ENCODE measurements at regions not wholly inside any gene's neighbourhood (a gene's known extent, or its start where the extent isn't known, plus 50 kb on each side); places are given as distances from the start of the nearest gene placed in this dataset.
"Not testable (repeated sequence)": the region's sequence is repeated elsewhere in the genome, so short reads cannot be mapped to it uniquely, and the experiment has no call there.

DNA sequence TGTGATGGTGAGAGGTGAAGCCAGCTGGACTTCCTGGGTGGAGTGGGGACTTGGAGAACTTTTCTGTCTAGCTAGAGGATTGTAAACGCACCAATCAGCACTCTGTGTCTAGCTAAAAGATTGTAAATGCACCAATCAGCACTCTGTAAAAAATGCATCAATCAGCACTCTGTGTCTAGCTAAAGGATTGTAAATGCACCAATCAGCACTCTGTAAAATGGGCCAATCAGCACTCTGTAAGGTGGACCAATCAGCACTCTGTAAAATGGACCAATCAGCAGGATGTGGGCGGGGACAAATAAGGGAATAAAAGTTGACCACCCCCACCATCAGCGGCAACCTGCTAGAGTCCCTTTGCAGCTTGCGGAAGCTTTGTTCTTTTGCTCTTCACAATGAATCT, 185.9 kb downstream of the RPS24 start:
- H3K9me3 Mint-ChIP-seq; H3K36me3 Mint-ChIP-seq (ENCODE audit: low read depth); ATAC-seq (replicated peaks): not testable (repeated sequence)

DNA sequence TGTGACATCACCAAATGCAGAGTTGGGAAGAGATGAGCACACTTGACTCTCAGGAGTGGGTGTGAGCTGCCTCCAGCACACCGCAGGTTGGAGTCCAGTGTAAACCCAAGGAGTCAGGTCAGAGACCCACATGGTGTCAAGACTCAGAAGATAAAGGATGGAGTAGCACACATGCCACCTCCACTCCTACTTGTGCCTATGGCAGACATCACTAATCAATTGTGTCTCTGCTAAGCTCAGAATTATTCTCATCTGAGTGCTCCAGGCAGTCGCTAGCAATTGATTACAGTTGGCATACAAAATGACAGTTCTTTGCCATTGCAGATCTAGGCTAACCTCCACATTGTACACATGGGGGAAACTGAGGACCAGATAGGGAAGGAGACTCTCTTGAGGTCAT, 187.1 kb downstream of the RPS24 start:
- Mint-ChIP-seq H3K9me3 (no peaks in the 10 kb centered on the region), H3K4me1 (no peaks in the 10 kb centered on the region)

More for the DNA sequence above, 185.9 kb downstream of the RPS24 start:
- peaks cover 44% of the 10 kb centered on the region for H3K27me3 Mint-ChIP-seq
- not testable (repeated sequence) for H3K4me3 Mint-ChIP-seq, H3K4me1 Mint-ChIP-seq, H3K27ac Mint-ChIP-seq

DNA sequence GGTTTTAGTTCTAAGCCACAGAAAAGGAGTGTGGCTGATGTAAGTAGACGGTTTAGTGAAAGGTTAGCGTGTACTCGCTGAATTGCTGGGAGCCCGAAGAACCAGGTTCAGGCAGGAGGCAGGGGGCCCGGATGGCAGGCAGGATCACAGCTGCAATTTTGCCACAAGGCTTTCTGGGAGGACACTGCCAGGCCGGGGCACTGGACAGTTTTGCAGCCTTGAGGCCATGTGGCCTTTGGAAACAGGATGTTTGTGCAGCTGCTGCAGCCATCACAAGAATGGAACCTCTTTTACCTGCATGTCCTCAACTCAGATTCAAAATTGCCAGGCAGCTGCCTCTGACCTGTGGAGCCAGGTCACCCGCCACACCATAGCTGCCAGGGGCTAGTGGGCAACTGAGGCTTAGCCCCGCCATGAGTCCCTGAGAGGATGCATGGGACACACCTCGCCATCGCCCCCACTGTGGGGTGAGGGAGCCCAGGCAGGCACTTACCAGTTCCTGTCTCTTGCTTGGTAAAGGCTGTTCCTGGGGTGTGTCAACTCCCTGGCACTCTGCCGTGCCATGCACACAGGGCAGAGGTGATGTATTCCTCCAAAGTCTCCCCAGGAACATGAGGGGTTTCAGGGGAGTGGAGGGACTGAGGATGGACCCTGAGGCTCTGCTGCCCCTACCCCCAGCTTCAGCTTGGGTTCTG, 188.6 kb downstream of the RPS24 start:
- Mint-ChIP-seq H3K36me3 (ENCODE audit: low read depth) (no peaks in the 10 kb centered on the region), H3K9me3 (no peaks in the 10 kb centered on the region), H3K27ac (no peak overlapping the region), H3K4me3 (no peak overlapping the region), H3K4me1 (no peaks in the 10 kb centered on the region), H3K27me3 (peaks cover 29% of the 10 kb centered on the region)
- no peak for ATAC-seq (replicated peaks)

More for the DNA sequence above, 187.1 kb downstream of the RPS24 start:
- H3K4me3 Mint-ChIP-seq = no peak overlapping the region
- no peak for ATAC-seq (replicated peaks)
- peaks cover 34% of the 10 kb centered on the region for H3K27me3 Mint-ChIP-seq
- H3K36me3 Mint-ChIP-seq (ENCODE audit: low read depth) = no peaks in the 10 kb centered on the region
- no peak overlapping the region for H3K27ac Mint-ChIP-seq

DNA sequence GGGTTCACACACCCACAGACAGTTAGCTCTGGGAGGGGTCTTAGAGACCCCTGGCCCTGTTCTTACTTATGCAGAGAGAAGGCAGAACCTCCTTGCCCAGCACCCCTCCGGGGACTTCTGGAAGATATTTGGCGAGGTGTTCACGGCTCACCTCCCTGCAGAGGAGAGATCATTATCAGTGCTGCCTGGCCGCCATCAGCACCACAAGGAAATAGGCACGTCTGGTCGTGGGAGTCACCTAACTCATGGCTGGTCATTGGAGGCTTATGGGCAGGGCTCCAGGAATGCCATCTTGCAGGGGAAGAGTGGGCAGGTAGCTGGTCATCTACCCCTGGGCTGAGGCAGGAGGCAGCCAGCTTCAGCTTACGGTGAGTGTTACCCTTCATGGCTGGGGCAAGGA, 189.4 kb downstream of the RPS24 start:
- H3K27me3 Mint-ChIP-seq = peaks cover 21% of the 10 kb centered on the region
- ATAC-seq (replicated peaks) = no peak
- H3K4me1 Mint-ChIP-seq = no peaks in the 10 kb centered on the region

DNA sequence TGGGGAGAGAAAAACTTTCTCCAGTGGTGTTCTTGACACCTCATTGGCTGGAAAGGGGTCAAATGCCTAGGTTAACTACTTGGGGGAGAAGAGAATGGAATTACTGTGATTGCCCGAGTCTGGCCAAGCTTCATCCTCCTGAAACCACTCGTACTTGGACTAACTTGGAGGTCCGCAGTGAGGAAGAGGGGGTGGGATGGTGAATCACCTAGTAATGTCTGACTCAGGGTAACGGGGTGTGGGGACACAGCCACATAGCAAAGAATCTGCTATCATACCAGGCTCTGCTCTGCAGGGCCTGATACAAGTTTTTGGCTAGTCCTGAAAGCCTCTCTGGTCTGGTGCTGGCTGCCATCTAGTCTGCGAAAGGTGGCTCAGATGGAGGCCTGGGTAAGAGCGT, 190.9 kb downstream of the RPS24 start:
- H3K36me3 Mint-ChIP-seq (ENCODE audit: low read depth) = no peaks in the 10 kb centered on the region
- no peaks in the 10 kb centered on the region for H3K9me3 Mint-ChIP-seq

More for the DNA sequence above, 189.4 kb downstream of the RPS24 start:
- no peak overlapping the region for H3K4me3 Mint-ChIP-seq
- no peak overlapping the region for H3K27ac Mint-ChIP-seq
- no peaks in the 10 kb centered on the region for H3K36me3 Mint-ChIP-seq (ENCODE audit: low read depth)
- no peaks in the 10 kb centered on the region for H3K9me3 Mint-ChIP-seq

DNA sequence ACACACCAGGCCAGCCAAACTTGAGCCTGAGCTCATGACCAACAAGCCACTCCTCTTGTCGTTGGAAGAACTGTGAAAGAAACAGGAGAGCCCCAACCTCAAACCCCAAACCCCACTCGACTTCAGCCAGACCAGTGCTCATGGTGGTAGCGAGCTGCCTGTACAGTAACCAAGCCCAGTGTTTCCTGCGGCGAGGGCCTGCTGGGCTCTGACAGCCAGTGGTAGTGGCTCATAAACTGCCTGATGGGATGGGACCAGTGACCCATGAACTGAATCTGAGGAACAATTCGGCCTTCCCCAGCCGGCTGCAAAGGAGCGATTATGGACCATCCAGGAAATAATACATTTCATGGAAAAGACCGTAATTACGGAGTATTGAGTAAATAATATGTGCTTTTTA, 191.9 kb downstream of the RPS24 start:
- no peaks in the 10 kb centered on the region for H3K36me3 Mint-ChIP-seq (ENCODE audit: low read depth)
- no peak overlapping the region for H3K27ac Mint-ChIP-seq
- H3K4me1 Mint-ChIP-seq = no peaks in the 10 kb centered on the region
- no peak overlapping the region for H3K4me3 Mint-ChIP-seq
- peaks cover 14% of the 10 kb centered on the region for H3K27me3 Mint-ChIP-seq
- H3K9me3 Mint-ChIP-seq = no peaks in the 10 kb centered on the region
- no peak for ATAC-seq (replicated peaks)

More for the DNA sequence above, 190.9 kb downstream of the RPS24 start:
- H3K27me3 Mint-ChIP-seq = peaks cover 16% of the 10 kb centered on the region
- ATAC-seq (replicated peaks) = no peak
- no peak overlapping the region for H3K27ac Mint-ChIP-seq
- no peak overlapping the region for H3K4me3 Mint-ChIP-seq
- no peaks in the 10 kb centered on the region for H3K4me1 Mint-ChIP-seq

DNA sequence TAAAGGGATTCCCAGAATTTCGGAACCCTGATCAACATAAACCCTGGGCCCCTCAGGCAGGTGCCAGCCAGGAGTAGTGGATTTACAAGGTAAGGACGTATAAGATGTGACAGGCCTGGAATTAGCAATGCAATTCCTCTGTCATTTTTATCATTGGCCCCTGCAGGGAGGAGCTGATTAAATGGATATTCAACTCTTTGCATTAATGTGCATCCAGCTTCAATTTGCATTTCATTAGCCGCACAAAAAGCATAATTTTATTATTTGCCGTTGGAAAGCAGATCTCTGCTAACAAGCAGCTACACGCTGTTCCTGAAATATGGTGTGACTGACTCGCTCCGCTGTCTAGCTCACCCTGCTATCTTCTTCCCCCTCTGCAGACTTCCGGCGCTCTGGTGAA, 195.8 kb downstream of the RPS24 start:
- Mint-ChIP-seq H3K36me3 (ENCODE audit: low read depth) (no peaks in the 10 kb centered on the region), H3K4me1 (no peaks in the 10 kb centered on the region), H3K27me3 (peaks cover 7% of the 10 kb centered on the region), H3K4me3 (no peak overlapping the region), H3K9me3 (no peaks in the 10 kb centered on the region), H3K27ac (no peak overlapping the region)
- no peak for ATAC-seq (replicated peaks)

DNA sequence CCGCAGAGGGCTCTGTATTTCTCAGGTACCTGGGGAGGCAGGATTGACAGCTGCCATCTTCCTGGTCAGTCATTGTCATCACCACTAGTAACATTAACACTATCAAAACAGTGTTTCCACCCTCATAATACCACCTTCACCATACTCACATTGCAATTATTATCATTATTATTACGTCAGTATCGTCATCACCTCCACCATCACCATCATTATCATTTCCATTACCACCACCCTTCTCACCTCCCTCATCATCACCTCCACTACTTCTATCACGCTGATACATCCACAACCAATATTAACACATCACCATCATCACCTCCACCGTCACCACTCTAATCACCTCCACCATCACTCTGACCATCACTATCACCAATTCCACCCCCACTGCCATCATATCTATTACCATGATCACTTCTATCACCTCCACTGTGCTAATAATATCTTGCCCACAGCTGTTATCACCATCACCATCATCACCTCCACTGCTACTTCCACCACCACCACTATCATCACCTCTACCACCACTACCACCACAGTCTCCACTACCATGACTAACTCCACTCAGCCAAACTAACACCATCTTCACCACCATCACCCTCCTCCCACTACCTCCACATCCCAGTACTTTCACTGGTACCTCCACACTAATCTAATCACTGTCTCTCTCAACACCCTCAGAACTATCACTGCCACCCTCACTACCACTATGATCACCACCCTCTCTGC, 196.4 kb downstream of the RPS24 start:
- Mint-ChIP-seq H3K4me3 (no peak overlapping the region), H3K27me3 (peaks cover 7% of the 10 kb centered on the region), H3K4me1 (no peaks in the 10 kb centered on the region), H3K36me3 (ENCODE audit: low read depth) (no peaks in the 10 kb centered on the region), H3K9me3 (no peaks in the 10 kb centered on the region), H3K27ac (no peak overlapping the region)
- ATAC-seq (replicated peaks) = peak; percentile 24

DNA sequence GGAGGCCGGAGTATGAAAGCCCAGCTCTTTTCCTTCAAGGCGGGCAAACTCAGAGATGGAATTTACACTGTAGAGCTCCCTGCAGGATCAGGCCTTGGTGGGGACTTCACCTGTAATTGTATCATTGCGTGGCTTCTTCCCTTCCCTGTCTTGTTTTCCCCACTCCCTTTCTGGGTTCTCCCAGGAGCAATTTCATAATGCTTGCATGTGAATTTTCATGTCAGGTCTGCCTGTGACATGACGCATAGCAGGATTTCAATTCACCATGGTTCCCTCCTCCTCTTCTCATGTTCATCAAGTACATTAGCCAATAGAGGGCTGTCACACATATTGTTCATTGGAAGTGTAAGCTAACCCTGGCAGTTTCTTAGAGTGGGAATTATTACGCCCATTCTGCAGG, 197.7 kb downstream of the RPS24 start:
- no peak overlapping the region for H3K27ac Mint-ChIP-seq
- H3K9me3 Mint-ChIP-seq = no peaks in the 10 kb centered on the region
- ATAC-seq (replicated peaks) = no peak
- peaks cover 7% of the 10 kb centered on the region for H3K27me3 Mint-ChIP-seq
- H3K36me3 Mint-ChIP-seq (ENCODE audit: low read depth) = no peaks in the 10 kb centered on the region
- no peak overlapping the region for H3K4me3 Mint-ChIP-seq
- H3K4me1 Mint-ChIP-seq = no peaks in the 10 kb centered on the region

DNA sequence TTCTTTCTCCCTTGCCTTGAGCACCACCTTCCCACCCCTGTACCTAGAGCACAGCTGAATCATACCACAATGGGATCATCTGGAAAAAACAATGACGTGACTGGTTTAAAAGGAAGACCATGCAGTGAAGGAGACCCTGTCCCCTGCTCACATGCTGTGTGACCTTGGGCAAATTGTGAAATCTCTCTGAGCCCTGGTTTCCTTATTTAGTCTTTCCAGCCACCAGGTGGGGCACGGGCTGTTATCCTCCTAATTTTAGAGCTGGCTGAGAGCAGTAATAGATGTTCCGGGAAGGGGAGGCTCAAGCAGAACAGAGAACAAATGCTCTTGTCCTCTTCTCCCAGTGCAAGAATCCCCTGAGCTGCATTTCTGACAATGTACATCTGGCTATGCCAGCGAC, 198.3 kb downstream of the RPS24 start:
- H3K27me3 Mint-ChIP-seq = peaks cover 7% of the 10 kb centered on the region
- H3K27ac Mint-ChIP-seq = no peak overlapping the region
- no peaks in the 10 kb centered on the region for H3K4me1 Mint-ChIP-seq
- H3K9me3 Mint-ChIP-seq = no peaks in the 10 kb centered on the region
- H3K4me3 Mint-ChIP-seq = no peak overlapping the region
- no peak for ATAC-seq (replicated peaks)
- no peaks in the 10 kb centered on the region for H3K36me3 Mint-ChIP-seq (ENCODE audit: low read depth)

DNA sequence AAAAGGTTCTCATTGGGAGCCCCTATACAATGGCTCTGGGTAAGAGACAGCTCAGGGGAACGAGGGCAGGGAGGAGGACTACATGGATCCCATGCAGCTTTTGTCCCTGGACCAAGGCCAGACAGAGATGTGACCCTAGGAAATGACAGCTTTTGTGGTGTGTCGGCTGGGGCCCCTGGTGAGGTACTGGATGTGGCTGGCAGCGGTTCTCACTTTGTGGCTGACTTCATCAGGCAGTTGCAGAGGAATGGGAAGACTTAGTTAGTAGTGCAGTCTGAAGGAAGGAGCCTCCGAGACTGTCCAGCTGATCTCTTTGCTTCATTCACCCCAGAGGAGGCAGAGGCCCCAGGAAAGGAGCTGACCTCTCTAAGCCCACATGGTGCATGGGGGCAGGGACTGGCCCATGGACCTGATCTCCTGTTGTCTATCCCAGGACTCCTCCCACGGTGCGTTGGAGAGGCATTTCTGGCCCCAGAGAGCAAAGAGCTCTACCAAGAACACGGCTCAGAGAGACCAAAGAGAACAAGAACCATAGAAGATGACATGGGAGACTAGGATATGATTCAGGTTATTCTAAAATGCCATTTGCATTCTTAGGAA, 202.9 kb downstream of the RPS24 start:
- H3K36me3 Mint-ChIP-seq (ENCODE audit: low read depth) = no peaks in the 10 kb centered on the region
- H3K27ac Mint-ChIP-seq = no peak overlapping the region
- no peaks in the 10 kb centered on the region for H3K4me1 Mint-ChIP-seq
- no peaks in the 10 kb centered on the region for H3K9me3 Mint-ChIP-seq
- ATAC-seq (replicated peaks) = no peak
- H3K27me3 Mint-ChIP-seq = peaks cover 3% of the 10 kb centered on the region
- H3K4me3 Mint-ChIP-seq = no peak overlapping the region

DNA sequence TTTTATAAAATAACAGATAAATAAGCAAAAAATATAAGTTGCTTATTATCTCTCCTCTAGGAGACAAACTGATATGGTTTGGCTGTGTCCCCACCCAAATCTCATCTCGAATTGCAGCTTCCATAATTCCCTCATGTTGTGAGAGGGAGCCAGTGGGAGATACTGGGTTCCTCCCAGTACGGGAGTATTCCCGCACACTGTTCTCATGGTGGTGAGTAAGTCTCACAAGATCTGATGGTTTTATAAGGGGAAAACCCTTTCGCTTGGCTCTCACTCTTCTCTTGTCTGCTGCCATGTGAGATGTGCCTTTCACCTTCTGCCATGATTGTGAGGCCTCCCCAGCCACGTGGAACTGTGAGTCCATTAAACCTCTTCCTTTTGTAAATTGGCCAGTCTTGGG, 204.3 kb downstream of the RPS24 start:
- not testable (repeated sequence) for H3K9me3 Mint-ChIP-seq; ATAC-seq (replicated peaks)

DNA sequence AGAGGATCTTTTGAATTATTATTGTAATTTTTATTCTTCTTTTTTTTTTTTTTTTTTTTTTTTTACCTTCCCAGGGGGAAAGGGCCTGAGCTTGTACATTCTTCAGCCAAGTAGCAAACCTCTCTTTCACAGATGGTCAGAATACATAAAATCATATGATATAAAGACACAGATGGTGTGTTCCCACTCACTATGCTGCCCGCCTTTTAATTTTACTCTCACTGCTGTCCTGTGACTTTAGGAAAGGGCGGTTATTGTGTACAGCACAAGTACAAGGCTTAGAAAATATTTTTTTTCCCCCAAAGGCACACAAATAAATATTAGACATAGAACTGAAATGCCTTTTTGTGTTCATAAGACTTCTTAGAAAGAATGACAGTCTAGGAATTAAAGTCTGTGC, 213.6 kb downstream of the RPS24 start:
- Mint-ChIP-seq H3K27ac (no peak overlapping the region), H3K4me1 (no peaks in the 10 kb centered on the region), H3K36me3 (ENCODE audit: low read depth) (no peaks in the 10 kb centered on the region), H3K4me3 (no peak overlapping the region), H3K9me3 (peaks cover 5% of the 10 kb centered on the region), H3K27me3 (peaks cover 24% of the 10 kb centered on the region)
- ATAC-seq (replicated peaks) = no peak

More for the DNA sequence above, 204.3 kb downstream of the RPS24 start:
- not testable (repeated sequence) for H3K27ac Mint-ChIP-seq; H3K27me3 Mint-ChIP-seq; H3K4me3 Mint-ChIP-seq; H3K4me1 Mint-ChIP-seq; H3K36me3 Mint-ChIP-seq (ENCODE audit: low read depth)

DNA sequence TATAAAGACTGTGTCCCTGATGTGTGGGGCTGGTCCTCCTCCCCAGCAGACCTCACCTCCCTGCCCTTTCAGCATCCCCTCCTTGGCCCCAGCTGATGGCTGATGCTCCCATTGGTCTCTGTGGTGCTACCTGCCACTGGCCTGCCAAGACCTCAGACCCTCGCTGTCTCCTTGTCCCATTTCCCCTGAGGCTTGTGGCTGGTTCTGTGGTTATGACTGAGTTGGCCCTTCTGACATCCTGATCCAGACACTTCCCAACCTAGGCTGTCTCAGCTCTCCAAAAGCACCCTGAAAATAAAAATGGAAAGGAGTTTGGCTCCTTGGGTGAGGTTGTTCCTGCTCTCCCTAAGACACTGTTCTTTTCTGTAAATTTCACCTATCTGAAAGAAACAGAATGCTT, 214.2 kb downstream of the RPS24 start:
- Mint-ChIP-seq H3K4me3 (no peak overlapping the region), H3K4me1 (no peaks in the 10 kb centered on the region), H3K27ac (no peak overlapping the region), H3K36me3 (ENCODE audit: low read depth) (no peaks in the 10 kb centered on the region), H3K27me3 (peaks cover 23% of the 10 kb centered on the region), H3K9me3 (peaks cover 4% of the 10 kb centered on the region)
- no peak for ATAC-seq (replicated peaks)

Measured in activated T-helper 17 cell treated with anti-CD3 and anti-CD28 coated beads, Interleukin-2, amount 50 U/mL, for 72 hours (primary cell).